MM.1S (cell line): ENCODE measurements at regions not wholly inside any gene's neighbourhood (a gene's known extent, or its start where the extent isn't known, plus 50 kb on each side); places are given as distances from the start of the nearest gene placed in this dataset.

Experiments
- DNase-seq: peaks from one replicate; pipeline ENCODE4 v3.0.0-alpha.2; 2015
- H2AFZ ChIP-seq: fragments of 300-600 bp; sonication (generic); 2 replicates; pipeline ENCODE4 v1.6.0; 2016; ENCODE audit warnings: antibody characterized with exemption, low read length
- H3F3A ChIP-seq: fragments of 300-600 bp; sonication (generic); 2 replicates; pipeline ENCODE4 v1.6.1; 2016; ENCODE audit warnings: mild to moderate bottlenecking, antibody characterized with exemption, low read length, moderate library complexity, mixed read lengths; ENCODE audit not compliant: insufficient read depth
- H3K27ac ChIP-seq: fragments of 300-600 bp; sonication (generic); 2 replicates; pipeline ENCODE4 v1.5.1; 2016; ENCODE audit warnings: mild to moderate bottlenecking, low read length
- H3K27me3 ChIP-seq: fragments of 300-600 bp; sonication (generic); replicated peaks from 2 replicates; pipeline ENCODE4 v1.6.0; 2016; ENCODE audit warnings: low read length; ENCODE audit not compliant: insufficient read depth
- H3K36me3 ChIP-seq: fragments of 300-600 bp; sonication (generic); replicated peaks from 2 replicates; pipeline ENCODE4 v1.6.1; 2016; ENCODE audit warnings: mild to moderate bottlenecking, low read length, mixed read lengths; ENCODE audit not compliant: insufficient read depth
- H3K4me1 ChIP-seq: fragments of 300-600 bp; sonication (generic); 2 replicates; pipeline ENCODE4 v1.6.1; 2016; ENCODE audit warnings: low read length, mixed read lengths
- H3K4me2 ChIP-seq: fragments of 300-600 bp; sonication (generic); 2 replicates; pipeline ENCODE4 v1.6.0; 2016; ENCODE audit warnings: low read depth, low read length
- H3K4me3 ChIP-seq: fragments of 300-600 bp; sonication (generic); 2 replicates; pipeline ENCODE4 v1.5.1; 2016; ENCODE audit warnings: low read length, mixed read lengths
- H3K79me2 ChIP-seq: fragments of 300-600 bp; sonication (generic); 2 replicates; pipeline ENCODE4 v1.6.1; 2016; ENCODE audit warnings: mixed run types, low read length, mixed read lengths
- H3K9ac ChIP-seq: fragments of 300-600 bp; sonication (generic); 2 replicates; pipeline ENCODE4 v1.6.1; 2016; ENCODE audit warnings: low read length, mixed read lengths
- H3K9me2 ChIP-seq: fragments of 300-600 bp; sonication (generic); replicated peaks from 2 replicates; pipeline ENCODE4 v1.6.1; 2016; ENCODE audit warnings: mild to moderate bottlenecking, low read length, mixed read lengths; ENCODE audit not compliant: insufficient read depth
- H3K9me3 ChIP-seq: fragments of 300-600 bp; sonication (generic); replicated peaks from 2 replicates; pipeline ENCODE4 v1.6.1; 2016; ENCODE audit warnings: mild to moderate bottlenecking, low read length, mixed read lengths; ENCODE audit not compliant: insufficient read depth
- H4K20me1 ChIP-seq: fragments of 300-600 bp; sonication (generic); 2 replicates; pipeline ENCODE4 v1.6.1; 2016; ENCODE audit warnings: mild to moderate bottlenecking, low read length, moderate library complexity, mixed read lengths; ENCODE audit not compliant: insufficient read depth
- EZH2 ChIP-seq: fragments of 300-600 bp; sonication (generic); optimal IDR thresholded peaks from 2 replicates; pipeline ENCODE3; 2017; ENCODE audit warnings: low read depth, mild to moderate bottlenecking, antibody characterized with exemption, low read length, mixed read lengths
- EZH2phosphoT487 ChIP-seq: fragments of 300-600 bp; sonication (generic); IDR thresholded peaks from 2 replicates; pipeline ENCODE4 v1.6.1; 2018; ENCODE audit warnings: antibody characterized with exemption, low read length
- TF ChIP-seq, protein P1 (sequence below): fragments of 300-600 bp; sonication (generic); IDR thresholded peaks from 2 replicates; pipeline ENCODE4 v1.5.1; 2016; ENCODE audit warnings: antibody characterized with exemption, low read length, mixed read lengths

DNA sequence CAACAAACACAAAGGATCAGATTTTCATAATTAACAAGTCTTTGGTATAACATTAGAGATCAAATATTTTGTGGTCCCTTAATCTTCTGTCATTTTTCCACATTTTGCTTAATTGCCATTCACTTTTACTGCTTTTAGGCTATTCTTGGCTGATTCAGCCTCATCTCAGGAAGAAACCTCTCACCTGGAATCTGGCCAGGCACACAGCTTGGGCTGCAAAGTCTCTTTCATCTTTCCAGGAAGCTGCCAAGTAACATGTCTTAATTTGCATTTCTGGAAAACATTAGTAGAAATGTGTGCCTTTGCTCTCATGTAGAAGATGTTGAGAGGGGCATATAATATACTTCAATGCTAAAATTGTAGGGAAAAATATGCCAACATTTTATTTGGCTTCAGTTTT is 174.2 kb upstream of the STEAP4 start:
- no peak overlapping the region for H3K4me3 ChIP-seq
- no peaks in the 10 kb centered on the region for H3K9me2 ChIP-seq
- no peak overlapping the region for H3K9ac ChIP-seq
- H3K79me2 ChIP-seq = no peaks in the 10 kb centered on the region
- no peak for DNase-seq
- TF ChIP-seq EZH2 = no peak
- TF ChIP-seq EZH2phosphoT487 = no peak
- TF ChIP-seq, protein P1, sequence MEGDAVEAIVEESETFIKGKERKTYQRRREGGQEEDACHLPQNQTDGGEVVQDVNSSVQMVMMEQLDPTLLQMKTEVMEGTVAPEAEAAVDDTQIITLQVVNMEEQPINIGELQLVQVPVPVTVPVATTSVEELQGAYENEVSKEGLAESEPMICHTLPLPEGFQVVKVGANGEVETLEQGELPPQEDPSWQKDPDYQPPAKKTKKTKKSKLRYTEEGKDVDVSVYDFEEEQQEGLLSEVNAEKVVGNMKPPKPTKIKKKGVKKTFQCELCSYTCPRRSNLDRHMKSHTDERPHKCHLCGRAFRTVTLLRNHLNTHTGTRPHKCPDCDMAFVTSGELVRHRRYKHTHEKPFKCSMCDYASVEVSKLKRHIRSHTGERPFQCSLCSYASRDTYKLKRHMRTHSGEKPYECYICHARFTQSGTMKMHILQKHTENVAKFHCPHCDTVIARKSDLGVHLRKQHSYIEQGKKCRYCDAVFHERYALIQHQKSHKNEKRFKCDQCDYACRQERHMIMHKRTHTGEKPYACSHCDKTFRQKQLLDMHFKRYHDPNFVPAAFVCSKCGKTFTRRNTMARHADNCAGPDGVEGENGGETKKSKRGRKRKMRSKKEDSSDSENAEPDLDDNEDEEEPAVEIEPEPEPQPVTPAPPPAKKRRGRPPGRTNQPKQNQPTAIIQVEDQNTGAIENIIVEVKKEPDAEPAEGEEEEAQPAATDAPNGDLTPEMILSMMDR = no peak
- no peak overlapping the region for H3K4me2 ChIP-seq
- H3K4me1 ChIP-seq = no peaks in the 10 kb centered on the region
- no peaks in the 10 kb centered on the region for H3K9me3 ChIP-seq
- H3K36me3 ChIP-seq = no peaks in the 10 kb centered on the region
- no peaks in the 10 kb centered on the region for H3F3A ChIP-seq
- no peak overlapping the region for H3K27ac ChIP-seq
- H3K27me3 ChIP-seq = no peaks in the 10 kb centered on the region
- H4K20me1 ChIP-seq = no peaks in the 10 kb centered on the region
- no peak overlapping the region for H2AFZ ChIP-seq

DNA sequence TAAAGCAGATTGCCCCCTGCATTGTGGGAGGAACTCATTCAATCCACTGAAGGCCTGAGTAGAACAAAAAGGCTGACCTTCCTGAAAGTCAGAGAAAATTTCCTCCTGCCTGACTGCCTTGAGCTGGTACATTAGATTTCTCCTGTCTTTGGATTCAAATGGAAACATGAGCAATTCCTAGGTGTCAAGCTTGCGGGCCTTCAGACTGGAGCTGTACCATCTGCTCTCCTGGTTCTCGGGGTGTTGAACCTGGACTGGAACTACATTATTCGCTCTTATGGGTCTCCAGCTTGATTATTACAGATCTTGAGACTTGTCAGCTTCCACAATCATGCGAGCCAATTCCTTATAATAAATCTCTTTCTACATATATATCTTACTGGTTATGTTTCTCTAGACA is 173.6 kb upstream of the STEAP4 start:
- Histone ChIP-seq H3K27ac (no peak overlapping the region), H4K20me1 (no peaks in the 10 kb centered on the region), H3K4me1 (no peaks in the 10 kb centered on the region), H3K4me2 (no peak overlapping the region), H3K9ac (no peak overlapping the region), H3K27me3 (no peaks in the 10 kb centered on the region), H3F3A (no peaks in the 10 kb centered on the region), H2AFZ (no peak overlapping the region), H3K4me3 (no peak overlapping the region), H3K9me2 (no peaks in the 10 kb centered on the region), H3K9me3 (no peaks in the 10 kb centered on the region), H3K79me2 (no peaks in the 10 kb centered on the region), H3K36me3 (no peaks in the 10 kb centered on the region)
- TF ChIP-seq, protein P1 = no peak
- DNase-seq = no peak

DNA sequence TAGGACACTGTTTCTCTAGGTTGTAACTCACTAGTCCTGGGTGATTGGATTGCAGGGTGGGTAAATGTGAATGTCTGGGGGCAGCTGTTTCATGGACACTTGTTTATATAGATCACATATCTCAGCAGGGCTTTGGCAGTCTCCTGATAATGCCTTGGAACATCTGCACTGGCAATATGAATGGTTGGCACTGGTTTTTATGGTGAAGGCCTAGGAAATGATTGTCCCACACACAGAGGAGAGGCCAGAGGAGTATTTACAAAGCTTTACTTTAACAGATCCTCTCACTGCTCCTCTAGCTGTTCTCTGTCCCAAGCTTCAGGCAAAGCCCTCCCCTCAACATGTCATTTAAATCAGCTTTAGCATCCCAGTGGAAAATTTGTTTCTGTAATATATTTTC is 171.3 kb upstream of the STEAP4 start:
- no peak for DNase-seq
- H3K36me3 ChIP-seq = no peaks in the 10 kb centered on the region
- H3K4me1 ChIP-seq = no peaks in the 10 kb centered on the region
- TF ChIP-seq EZH2 = no peak
- TF ChIP-seq, protein P1 = no peak
- no peak for TF ChIP-seq EZH2phosphoT487
- no peak overlapping the region for H3K4me3 ChIP-seq
- H3K4me2 ChIP-seq = no peak overlapping the region
- H4K20me1 ChIP-seq = no peaks in the 10 kb centered on the region
- H2AFZ ChIP-seq = no peak overlapping the region
- H3K9me3 ChIP-seq = no peaks in the 10 kb centered on the region
- H3F3A ChIP-seq = no peaks in the 10 kb centered on the region
- no peaks in the 10 kb centered on the region for H3K79me2 ChIP-seq
- no peaks in the 10 kb centered on the region for H3K9me2 ChIP-seq
- no peaks in the 10 kb centered on the region for H3K27me3 ChIP-seq
- no peak overlapping the region for H3K9ac ChIP-seq
- no peak overlapping the region for H3K27ac ChIP-seq

DNA sequence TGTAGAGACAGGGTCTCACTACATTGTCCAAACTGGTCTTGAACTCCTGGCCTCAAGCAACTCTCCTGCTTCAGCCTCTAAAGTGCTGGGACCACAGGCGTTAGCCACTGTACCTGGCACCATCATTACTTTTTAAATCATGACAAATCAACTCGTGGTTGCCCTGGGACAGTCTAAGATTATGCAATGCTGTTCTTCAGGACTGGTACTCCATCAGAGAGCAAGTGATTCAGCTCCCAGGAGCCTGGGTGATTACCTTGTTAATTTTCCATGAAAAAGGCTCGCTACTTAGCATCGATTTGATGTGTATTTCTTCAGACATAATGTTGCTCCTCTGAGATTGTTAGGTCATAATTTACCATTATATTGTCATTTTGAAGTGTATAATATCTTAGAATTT is 158.9 kb upstream of the STEAP4 start:
- TF ChIP-seq EZH2phosphoT487 = no peak
- TF ChIP-seq, protein P1 = no peak
- TF ChIP-seq EZH2 = no peak
- DNase-seq = no peak
- Histone ChIP-seq H3K4me3 (no peak overlapping the region), H4K20me1 (no peaks in the 10 kb centered on the region), H3K27ac (no peak overlapping the region), H3F3A (no peaks in the 10 kb centered on the region), H3K79me2 (no peaks in the 10 kb centered on the region), H2AFZ (no peak overlapping the region), H3K27me3 (no peaks in the 10 kb centered on the region), H3K9me3 (no peaks in the 10 kb centered on the region), H3K9ac (no peak overlapping the region), H3K36me3 (no peaks in the 10 kb centered on the region), H3K4me1 (no peaks in the 10 kb centered on the region), H3K9me2 (no peaks in the 10 kb centered on the region), H3K4me2 (no peak overlapping the region)
